OCI-LY7 (cell line): ENCODE measurements at regions not wholly inside any gene's neighbourhood (a gene's known extent, or its start where the extent isn't known, plus 50 kb on each side); places are given as distances from the start of the nearest gene placed in this dataset.

Experiments used
- CTCF ChIP-seq: fragments of 200-600 bp; sonication (generic); conservative IDR thresholded peaks from 2 replicates; pipeline ENCODE4 v1.5.1; 2014; ENCODE audit warnings: mild to moderate bottlenecking, antibody characterized with exemption, low read length, moderate library complexity, mixed read lengths
- EZH2phosphoT487 ChIP-seq: fragments of 200-600 bp; sonication (generic); IDR thresholded peaks from 2 replicates; pipeline ENCODE4 v1.6.1; 2018; ENCODE audit warnings: low read depth, borderline replicate concordance, mild to moderate bottlenecking, mixed run types, antibody characterized with exemption, low read length, moderate library complexity, mixed read lengths

DNA sequence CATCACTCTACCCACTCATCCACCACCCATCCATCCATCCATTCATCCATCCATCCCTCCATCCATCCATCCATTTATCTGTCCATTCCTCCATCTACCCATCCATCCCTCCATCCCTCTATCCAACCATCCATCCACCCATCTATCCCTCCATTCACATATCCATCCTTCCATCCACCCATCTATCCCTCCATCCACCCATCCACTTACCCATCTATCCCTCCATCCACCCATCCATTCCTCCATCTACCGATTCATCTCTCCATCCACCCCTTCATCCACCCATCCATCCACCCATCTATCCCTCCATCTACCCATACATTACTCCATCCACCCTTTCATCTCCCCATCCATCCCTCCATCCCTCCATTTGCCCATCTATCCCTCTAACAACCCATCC lies 239.6 kb upstream of the SHH start:
- no peak for TF ChIP-seq CTCF
- no peak for TF ChIP-seq EZH2phosphoT487
